Stimulated activated CD4-positive, alpha-beta T cell treated with anti-CD3 and anti-CD28 coated beads, Interleukin-2, amount 100 ng/mL, for 24 hours (primary cell): ENCODE measurements at regions not wholly inside any gene's neighbourhood (a gene's known extent, or its start where the extent isn't known, plus 50 kb on each side); places are given as distances from the start of the nearest gene placed in this dataset.
"Not testable (repeated sequence)": the region's sequence is repeated elsewhere in the genome, so short reads cannot be mapped to it uniquely, and the experiment has no call there.

Source experiments
- DNase-seq, 2 donors: peaks; one replicate each; pipeline ENCODE4 v3.0.0-alpha.2; 2020

DNA sequence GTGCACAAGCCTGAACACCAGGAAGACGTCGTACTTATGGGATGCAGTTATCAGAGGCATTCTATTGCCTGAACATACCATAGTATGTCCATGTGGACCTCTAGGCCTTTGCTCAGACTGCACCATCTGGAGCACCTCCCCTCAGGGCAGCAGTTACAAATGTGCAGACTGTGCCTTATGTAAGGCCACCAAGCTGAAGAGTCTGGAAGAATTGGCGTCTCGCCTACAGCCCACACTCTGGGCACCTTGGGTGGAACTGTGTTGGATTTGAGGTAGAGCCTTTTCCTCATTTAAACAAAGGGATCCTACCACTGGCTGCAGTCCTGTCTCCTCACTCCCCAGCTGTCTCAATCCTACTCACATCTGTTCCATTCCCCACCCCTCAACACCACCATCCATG lies 204.3 kb upstream of the FRMD6 start:
- DNase-seq: no peak

DNA sequence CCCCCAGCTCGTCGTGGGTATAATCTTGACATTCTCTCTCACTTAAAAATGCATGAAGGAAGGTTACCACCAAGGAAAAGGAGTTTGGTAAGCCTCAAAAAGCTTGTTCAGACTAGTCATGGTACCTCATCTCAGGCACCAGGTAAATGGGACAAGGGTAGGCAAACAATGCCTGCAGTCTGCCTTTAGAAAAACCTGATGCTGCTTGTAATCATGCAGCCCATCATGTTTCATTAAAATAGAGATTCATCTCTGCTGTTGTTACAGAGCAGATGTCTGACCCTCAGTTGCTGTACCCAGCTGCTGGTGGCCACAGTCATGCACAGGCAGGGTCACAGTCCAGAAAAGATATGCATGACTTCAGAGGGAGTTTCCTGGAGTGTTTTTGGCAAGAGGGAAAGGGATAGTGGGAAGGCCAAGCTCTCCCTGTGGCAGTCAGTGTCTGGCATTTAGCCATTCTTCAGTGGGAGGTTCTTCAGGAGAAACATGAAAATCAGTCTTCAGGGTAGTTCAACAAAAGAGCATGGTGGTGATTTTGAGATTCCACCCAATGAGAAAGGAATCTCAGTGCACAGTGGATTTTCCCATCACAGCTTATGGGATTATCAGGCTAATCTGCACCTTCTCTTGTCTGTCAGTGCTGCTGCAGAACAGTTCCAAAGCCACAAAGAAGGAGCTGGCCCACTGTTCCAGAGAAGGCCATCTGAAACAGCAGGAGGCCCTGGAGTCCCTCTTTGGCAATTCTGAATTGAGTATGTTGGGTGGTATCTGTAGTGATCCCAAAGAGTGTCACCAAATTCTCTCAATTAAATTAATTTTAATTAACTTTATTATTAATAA lies 202.7 kb upstream of the FRMD6 start:
- no peak for DNase-seq

DNA sequence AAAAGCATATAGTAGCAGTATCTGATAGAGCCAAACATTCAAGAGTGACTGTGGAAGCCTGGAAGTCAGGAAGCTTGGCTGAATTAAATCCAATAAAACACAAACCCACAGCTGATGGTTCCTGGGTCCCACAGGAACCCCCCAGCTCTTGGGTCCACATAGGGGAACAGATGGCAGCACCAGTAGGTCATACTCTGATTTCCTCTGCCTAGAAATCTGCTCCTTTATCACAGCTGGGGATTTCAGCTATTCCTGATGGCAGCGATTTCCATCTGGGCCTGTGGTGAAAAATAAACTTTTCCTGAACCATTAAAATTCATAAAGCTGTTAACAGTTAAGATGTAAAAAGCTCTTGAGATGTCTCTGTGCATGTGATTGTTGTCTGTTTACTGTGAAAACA lies 202.0 kb upstream of the FRMD6 start:
- no peak for DNase-seq

DNA sequence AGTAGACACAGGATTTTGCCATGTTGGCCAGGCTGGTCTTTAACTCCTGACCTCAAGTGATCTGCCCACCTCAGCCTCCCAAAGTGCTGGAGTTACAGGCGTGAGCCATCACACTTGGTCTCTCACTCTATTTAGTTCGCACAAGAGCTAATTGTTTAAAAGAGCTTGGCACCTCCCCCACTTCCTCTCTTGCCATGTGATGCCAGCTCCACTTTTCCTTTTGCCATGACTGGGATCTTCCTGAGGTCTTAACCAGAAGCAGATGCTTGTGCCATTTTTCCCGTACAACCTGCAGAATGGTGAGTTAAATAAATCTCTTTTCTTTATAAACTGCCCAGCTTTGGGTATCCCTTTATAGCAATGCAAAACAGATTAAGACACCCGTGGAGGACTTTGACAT lies 200.1 kb upstream of the FRMD6 start:
- no peak for DNase-seq

DNA sequence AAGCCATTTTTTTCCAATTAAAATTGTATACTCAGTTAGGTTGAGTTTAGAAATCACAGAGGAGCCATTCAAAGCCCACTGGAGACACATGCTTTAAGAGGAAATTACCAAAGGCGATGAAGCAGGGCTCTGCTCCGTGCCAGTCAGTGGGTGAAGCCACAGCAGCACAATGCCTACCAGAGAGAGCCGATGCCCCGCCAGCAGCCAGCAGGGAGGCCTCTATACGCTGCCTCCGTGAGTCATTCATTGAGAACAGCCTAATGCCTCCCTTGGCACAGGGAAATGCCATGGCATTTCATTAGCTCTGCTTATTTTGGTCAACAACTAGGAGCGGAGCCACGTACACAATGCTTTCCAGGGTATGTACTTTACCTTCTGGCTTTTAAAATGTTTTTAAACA lies 197.8 kb upstream of the FRMD6 start:
- no peak for DNase-seq

DNA sequence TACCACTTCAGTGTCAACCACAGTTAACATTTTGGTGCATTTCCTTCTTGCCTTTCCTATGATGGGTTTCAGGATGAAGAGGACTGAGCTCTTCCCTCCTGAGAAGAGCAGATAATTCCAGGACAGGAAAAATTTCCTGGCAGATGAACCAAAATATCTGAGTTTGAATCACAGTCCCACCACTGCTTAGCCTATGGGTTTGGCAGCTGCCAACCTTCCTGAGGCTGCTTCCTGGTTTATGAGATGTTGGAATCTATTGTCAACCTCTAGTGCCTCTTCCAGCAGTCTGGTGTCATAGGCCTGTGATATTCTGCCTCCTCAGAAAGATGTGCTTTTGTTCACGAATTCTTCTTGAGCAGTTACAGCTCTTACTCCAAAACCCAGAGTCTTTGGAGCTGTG lies 197.4 kb upstream of the FRMD6 start:
- DNase-seq: no peak

DNA sequence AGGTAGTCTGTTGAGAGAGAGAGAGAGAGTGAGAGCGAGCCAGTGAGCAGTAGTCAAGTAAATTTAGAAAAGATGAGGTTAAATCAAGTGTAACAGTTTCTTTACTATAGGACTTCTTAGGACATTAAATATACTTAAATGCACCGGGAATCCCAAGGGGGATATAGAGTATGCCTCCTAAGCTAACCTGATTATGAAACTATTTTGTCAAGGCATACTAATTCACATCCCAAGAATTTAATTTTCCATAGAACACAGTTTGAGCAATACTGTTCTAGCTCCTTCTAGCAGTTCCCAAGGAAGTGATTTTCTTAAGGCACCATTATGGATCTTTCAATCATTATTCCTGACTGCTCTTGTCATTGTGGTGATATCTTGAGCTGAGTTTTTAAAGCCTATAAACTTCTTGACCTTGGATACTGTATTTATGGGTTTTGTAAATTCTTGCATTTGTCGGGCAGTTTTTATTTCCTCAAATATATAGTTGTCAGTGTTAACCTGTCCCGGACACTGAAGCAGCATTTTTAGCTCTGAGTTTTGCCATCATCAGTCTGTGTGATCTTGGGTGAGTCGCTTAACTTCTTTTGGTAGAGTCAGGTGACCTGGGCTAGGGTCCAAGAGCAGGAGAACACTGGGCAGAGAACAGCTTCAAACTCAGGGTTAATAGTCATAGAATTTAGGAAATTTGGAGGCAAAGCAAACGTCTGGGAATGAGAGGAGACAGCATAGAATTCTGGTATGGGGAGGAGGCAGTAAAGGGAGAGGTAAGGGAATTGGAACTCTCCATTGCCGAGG lies 196.5 kb upstream of the FRMD6 start:
- DNase-seq: no peak

DNA sequence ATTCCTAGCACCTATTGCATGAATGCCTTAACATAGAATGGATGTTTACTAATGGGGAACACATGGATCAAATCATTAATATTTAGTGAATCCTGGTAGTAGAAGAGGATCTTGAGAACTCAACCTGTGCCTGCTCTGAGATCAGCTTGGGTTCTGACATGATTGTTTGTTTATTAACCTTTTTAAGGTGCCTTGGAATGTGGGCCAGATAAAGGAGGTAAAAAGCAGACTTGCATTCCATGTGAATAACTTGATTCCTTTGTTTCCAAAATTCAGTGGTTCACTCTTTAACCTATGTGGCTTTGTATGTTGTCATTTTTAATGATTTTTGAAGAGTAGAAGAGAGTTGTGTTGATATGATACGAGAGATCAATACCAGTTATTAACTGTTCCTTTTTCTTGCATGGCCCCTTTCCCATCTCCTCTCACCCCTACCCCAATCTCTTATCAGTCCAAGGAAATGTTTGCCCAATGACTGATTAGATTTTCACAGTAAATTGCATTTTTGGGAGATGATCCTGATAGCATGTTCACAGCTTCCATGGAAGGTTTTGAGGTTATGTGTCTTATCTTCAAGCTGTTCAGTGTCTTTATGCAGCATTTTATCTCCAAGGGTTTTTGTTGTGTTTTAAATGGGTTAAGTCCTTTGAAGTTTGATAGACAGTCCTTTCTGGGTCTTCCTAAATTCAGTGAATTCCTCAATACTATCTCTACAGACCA lies 193.7 kb upstream of the FRMD6 start:
- DNase-seq: no peak

DNA sequence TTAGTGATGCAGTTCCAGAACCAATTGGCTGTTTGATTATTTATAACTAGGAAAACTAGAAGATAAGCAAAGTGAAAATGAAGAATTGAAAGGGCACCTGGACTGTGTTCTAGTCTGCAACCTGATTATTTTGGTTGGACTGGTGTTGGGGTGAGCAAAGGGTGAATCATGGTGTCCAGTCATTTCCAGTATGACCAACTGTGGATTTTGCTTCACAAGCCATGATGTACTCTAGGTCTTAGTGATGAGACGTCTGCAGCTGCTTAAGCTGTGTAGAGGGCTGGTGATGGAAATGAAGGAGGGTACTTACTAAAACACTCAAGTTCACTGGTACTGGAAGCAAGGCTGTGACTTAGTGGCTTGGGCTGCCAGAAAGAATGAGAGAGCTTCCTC lies 193.2 kb upstream of the FRMD6 start:
- no peak for DNase-seq

DNA sequence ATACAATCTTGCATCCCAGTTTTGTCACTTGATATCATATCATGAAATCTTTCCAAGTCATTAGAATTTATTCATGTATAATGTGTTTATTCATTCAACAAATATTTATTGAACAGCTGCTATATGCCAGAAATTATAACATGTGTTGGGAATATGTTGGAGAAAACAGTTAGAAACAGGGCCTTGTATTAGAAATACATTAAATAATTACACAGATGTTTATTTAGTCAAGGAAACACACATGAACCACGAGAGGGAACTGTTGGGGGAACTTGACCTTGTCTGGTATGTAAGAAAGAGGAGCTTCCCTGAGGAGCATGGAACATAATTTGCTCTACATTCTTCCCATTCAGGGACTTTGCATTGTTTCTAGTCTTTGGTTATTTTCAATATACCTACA lies 191.7 kb upstream of the FRMD6 start:
- DNase-seq: no peak

DNA sequence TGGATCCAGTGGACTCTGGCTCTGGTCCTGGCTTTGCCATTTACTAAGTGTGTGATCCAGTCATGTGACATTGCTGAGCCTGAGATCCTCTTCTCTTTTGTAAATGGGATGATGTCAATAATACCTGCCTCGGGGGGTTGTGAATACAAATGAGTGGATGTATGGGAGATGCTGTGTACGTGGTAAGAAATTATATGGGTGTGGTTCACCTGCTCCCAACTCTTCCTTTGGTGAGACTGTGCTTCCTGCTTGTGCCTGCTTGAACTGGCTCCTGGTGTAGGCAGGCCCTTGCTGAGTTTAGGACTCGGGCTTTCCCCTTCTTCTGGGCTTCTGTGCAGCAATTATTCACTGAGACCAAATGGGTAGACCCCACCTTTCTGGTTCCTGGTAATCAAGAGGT lies 189.5 kb upstream of the FRMD6 start:
- no peak for DNase-seq

DNA sequence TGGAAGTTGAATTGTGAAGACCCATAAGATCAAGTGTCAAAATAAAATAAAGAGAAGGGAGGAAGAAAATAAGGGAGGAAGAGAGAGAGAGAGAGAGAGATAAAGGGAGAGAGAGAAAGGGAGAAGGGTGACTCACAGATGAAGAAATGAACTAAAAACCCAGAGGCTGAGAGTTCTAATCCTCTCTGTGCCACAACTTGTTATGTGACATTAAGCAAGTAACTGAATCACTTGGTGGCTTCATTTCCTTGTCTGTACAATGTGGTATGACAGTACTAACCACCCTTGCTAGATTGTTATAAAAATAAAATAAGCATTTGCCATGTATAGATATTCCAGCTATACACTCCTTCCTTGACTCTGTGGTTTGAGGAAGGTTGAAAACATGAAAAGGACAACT lies 189.0 kb upstream of the FRMD6 start:
- DNase-seq: no peak

DNA sequence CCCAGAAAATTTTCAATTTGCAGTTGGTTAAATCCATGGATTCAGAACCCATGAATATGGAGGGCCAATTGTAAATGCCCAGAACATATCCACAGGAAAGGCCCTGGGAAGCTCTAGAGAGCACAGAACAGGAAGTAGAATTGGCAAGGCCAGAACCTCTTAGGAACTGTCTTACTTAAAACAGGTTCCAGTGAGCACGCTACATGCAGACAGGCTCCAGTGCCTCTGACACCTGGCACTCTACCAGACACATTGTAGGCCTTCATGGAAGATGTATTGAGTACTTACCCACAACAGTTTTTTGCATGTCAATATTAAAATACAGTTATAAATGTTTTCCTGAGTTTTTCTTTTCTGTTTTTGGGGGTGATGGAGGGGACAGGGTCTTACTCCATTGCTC lies 188.2 kb upstream of the FRMD6 start:
- no peak for DNase-seq

DNA sequence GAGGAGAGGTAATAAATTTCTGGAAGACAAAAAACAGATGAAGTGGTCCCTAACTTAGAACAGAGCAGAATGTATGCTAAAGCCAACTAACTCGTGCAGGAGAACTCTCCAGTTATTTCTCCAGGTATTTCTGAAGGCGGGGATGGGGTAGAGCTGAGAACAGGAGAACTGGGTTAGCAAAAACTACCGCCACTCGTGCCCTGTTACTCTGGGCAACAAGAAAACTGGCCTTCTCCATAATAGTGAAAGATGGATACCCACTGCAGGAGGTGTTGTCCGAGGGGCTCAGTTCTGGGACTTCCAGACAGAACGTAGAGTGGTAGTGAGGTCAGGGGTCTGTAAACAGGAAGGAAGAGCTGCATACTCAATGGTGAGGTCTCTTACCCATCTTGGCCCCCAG lies 187.3 kb upstream of the FRMD6 start:
- no peak for DNase-seq

DNA sequence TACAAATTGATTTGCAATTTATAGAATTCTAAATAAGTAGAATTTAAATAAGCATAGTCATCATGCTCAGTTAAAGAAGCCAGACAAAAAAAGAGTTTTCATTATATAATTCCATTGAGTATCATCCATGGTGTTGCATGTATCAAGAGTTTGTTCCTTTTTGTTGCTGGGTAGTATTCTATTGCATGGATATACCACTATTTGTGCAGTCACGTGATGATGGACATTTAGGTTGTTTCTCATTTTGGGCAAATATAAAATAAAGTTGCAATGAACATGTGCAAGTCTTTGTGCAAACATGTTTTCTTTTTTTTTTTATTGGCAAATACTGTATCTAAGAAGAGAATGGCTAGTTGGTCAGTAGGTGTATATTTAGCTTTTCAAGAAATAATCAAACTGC lies 186.2 kb upstream of the FRMD6 start:
- DNase-seq: no peak

DNA sequence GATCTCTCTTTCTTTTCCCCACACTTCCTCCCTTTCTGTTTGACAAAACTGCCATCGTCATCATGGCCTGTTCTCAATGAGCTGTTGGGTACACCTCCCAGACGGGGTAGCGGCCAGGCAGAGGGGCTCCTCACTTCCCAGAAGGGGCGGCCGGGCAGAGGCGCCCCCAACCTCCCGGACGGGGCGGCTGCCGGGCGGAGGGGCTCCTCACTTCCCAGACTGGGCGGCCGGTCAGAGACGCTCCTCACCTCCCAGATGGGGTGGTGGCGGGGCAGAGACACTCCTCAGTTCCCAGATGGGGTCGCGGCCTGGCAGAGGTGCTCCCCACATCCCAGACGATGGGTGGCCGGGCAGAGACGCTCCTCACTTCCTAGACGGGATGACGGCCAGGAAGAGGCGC lies 184.3 kb upstream of the FRMD6 start:
- not testable (repeated sequence) for DNase-seq

DNA sequence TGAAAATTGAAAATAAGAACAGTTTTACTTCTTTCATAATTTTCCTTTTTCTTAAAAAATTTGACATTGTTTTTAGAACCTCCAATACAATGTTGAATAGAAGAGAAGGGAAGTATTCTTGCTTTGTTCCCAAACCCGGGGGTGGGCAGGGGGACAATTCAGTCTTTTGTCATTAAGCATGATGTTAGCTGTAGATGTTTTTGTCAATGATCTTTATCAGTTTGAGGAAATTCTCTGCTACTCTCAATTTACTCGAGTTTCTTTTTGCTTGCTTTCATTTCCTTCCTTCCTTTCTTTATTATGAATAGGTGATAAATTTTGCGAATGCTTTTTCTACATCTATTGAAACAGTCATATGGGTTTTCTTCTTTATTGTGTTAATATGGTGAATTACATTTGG lies 183.2 kb upstream of the FRMD6 start:
- DNase-seq: no peak

DNA sequence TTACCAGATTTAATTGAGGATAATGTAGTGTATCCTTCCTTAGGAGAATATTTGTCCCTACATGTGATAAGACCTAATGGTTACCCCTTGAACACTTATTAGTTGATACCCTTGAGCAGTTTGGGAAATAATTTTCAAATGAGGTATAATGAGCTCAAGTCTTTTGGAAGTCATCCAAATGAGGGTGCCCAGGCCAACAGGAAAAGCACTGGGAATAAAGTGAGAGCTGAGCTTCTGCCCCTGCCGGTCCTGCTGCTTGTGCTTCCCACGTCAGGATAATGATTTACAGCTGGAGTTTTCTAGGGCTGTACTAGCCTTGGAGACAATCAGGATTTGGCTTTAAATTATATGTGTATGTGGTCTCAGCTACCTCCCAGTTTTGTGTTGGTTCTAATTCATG lies 178.8 kb upstream of the FRMD6 start:
- DNase-seq: no peak

DNA sequence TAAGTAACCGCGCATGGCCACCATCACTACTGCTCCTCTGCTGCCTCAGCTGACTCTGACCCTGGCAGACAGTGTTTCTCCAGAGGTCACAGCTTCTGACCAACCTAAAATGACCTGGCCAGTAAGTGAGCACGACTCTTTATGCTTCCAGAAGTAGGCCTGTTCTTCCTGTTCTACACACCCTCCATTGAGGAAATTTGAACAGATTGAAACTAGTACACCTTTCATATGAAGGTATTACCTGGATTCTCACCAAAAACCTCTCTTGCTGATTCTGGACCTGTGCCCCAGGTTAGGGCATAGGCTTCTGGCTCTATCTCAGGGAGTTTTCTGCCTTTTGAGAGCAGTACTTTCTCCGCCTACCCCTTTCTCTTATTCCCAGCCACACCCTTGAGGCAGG lies 178.4 kb upstream of the FRMD6 start:
- no peak for DNase-seq

DNA sequence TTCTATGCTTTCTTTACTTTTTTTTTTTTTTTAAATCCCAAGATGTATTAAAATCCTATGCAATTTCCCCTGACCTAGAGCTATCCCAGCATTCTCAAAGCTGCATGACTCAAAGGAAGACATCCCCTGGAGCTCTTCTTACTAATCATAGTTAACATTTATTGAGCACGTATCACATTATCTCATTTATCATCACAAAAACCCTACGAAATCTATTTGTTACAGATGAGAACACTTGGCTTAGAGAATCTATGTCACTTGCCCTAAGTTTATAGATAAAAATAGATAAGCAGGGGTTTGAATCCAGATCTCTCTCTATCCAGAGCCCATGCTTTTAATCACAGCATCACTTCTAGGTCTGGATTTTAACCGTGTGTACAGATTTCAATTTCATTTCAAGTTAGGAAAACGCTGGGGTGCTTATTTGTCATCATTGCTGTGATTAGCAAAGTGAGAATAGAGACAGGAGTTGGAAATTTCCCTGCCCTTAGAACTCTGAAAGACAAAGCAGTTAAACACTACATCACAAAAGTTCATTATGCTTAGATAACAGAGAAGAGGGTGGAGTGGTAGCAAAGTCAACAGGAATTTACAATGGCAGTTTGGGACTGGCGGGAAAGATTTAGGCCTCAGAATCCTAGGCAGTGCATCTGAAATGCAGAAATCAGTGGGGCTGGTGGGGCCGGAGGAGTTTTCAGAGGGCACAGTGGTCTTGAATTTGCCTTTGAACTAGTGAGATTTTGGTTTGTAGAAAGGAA lies 177.7 kb upstream of the FRMD6 start:
- no peak for DNase-seq

DNA sequence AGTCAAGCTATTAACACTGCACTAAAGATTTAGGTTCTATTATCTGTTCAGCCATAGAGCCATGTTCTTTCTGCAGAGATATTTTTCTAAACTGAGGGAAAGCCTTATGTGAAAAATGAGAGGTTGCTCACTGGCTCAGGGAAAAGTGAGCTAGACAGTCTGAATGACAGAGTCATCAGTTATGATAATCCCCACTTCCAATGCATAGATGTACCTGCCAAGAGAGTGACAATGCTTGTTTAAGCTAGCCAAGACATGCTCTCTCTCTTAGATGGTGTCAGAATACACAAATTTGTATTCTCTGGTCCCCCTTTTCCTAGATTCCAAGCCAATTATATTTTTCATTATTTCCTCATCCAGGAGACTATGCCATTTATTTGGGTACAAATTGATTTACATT lies 176.9 kb upstream of the FRMD6 start:
- no peak for DNase-seq

DNA sequence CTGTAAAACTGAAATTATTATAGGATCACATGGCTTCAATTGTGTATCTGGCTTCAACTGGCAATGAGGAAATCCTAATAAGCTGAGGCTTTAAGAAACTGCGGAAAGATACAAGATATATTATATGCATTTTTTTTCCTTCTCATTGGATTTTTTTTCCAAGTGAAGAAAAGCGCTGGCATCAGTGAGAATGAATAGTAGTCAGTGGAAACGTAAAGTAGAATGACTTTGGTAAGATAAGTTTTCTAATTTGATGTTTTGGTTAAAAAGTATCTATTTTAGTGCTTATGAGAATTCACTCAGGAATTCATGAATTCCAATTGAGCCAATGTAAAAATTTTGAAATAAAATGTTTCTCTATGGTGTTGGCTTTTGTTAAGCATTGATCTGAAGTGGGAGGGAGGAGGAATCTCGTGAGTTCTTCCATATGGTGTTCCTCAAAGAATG lies 173.5 kb upstream of the FRMD6 start:
- no peak for DNase-seq
